ENCODE measurements at regions not wholly inside any gene's neighbourhood (a gene's known extent, or its start where the extent isn't known, plus 50 kb on each side); places are given as distances from the start of the nearest gene placed in this dataset.

GRCh38 chr15:93517176-93517575, 428.2 kb upstream of the RGMA start:
- no peak for DNase-seq

DNA sequence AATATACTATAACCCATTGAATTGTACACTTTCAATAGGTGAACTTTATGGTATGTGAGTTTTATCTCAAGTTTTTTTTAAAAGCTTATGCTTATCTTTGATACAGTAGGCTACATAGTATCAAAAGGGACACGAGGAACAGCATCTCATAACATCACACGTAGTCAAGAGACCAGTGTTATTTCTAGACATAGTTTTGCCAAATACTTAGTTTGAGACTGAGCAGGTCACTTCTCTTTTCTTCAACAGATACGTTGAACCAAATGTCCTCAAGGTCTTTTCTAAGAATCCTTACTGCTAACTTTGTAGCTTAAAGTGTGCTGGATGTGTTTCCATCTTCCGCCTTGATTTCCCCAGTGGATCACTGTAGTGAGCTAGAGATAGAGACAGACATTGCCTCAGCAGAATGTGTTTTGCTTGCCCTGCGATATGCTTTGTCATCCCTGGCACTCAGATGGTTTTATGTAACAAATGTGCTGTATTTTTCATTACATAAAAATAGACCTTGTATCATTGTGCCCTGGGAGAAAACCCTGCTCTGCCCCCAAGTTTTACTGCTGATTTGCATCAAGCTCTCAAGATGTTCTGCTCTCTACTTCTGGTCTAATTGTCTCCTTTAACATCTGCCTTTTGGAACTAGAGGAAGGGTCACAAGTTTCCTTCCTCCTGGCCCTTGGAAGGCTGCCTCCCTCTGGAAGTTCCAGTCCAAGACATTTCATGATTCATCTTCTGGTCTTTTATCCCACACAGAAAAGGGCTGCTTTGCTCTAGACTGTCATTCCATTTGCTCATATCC, 426.4 kb upstream of the RGMA start:
- DNase-seq: no peak

GRCh38 chr15:93506646-93507045, 417.6 kb upstream of the RGMA start:
- no peak for DNase-seq

DNA sequence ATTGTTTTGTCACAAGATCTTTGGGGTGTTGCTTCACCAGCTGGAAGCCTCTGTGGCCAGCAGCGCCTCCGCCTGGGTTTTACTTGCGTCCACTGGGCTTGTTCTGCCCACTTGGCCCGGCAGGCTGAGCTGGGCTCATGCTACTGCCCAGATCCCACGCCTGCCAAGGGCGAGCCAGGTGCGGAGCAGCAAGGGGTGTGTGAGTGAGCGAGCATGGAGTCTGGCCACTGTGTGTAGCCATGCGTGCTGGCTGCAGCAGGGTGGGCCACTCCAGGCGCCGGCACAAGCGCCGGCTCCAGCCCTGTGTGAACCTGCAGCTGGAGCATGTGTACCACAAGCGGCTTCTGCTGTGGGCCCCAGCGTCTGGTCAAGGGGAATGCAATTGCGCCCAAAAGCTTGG, 416.5 kb upstream of the RGMA start:
- no peak for DNase-seq

DNA sequence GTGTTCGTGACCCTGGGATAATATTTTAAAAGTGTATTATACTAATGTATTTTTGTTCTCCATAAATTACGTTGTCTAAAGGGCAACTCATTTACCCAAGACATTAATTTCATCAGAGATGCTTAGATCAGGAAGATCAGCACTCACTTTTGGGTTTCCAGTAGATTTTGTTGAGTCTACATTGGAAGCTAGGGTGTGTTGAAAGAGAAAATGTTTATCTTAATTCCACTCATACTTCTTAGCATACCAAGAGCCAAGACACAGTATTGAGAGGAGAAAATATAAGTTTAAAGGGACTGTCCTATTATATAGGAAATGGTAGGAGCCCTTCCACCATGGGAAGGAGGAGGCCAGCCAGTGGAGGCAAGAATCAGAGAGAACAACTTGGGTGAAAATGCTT, 412.9 kb upstream of the RGMA start:
- DNase-seq: no peak

DNA sequence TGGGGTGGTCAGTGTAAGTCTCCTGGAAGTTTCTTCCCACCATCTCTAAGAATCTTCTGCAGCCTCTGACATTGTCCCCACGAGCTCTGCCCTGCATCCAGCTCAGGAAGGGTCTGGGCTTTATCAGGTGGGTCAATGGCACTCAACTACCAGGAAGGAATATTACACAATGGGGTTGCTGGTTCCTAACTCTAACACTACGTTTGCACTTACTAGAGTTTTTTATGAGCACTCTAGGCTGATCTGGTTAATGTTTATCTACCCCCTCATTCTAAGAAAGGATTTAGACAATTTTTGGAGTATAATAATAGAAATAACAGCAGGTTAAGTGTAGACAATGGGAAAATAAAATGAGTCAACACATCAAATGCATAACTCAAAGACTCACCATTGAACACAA, 411.1 kb upstream of the RGMA start:
- DNase-seq: no peak

DNA sequence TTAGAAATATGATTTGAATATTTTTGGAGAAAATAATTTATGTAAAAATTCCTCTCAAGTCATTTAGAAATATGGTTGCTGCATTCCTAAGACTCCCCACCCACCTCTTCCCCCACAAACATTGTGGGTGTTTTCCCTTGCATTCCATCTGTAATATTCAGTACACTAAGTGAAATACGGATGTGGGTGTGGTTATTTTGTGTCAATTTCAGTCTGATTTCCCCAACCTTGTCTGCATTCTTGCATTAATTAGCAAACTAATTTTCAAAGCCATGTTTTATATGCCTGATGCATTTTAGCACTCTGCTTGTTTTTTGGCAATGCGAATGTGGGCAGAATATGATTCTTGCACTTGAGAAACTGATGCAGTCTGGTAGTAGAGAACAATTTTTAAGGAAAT, 408.3 kb upstream of the RGMA start:
- DNase-seq: no peak

DNA sequence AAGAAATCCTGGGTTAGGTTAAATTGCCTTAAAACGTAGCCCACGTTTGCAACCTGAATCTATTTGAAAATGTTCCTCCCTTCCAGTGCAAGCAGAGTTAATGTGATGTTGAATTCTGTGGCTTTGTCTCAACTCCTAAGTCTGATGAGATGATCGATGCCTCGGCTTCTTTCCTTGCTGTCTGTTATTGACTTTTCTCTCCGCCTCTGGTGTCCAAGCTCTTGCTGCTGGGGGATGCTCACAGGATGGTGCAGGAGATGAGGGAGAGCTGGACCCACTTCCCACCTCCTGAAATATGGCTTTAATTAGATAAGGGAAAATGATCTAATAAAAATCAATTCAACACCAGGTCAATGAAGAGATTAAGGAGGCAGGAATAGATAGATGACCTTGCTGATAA, 407.9 kb upstream of the RGMA start:
- no peak for DNase-seq

GRCh38 chr15:93495799-93496637, 407.0 kb upstream of the RGMA start:
- DNase-seq: no peak

DNA sequence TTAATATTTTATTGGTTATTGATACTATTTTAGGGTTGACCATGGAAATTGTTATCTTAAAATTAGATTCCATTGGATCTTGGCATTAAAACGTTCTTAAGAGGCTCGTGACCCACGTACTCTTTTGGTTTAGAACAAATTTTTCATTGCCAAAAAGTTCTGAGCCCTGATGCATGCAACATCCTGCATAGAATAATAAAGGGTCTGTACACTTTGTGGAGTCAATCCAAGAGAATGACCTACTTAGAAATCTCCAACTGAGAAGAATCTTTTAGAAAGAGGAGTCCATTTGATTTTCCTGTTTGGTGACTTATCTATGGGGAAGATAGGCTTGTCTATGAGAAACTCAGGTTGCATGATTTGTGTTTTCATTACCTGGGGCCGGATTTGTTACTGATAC, 404.2 kb upstream of the RGMA start:
- DNase-seq: no peak

- DNase-seq: no peak
Measured at GRCh38 chr15:93491291-93491690, 402.3 kb upstream of the RGMA start.

- DNase-seq: no peak
Measured at GRCh38 chr15:93488296-93488713, 399.3 kb upstream of the RGMA start.

DNA sequence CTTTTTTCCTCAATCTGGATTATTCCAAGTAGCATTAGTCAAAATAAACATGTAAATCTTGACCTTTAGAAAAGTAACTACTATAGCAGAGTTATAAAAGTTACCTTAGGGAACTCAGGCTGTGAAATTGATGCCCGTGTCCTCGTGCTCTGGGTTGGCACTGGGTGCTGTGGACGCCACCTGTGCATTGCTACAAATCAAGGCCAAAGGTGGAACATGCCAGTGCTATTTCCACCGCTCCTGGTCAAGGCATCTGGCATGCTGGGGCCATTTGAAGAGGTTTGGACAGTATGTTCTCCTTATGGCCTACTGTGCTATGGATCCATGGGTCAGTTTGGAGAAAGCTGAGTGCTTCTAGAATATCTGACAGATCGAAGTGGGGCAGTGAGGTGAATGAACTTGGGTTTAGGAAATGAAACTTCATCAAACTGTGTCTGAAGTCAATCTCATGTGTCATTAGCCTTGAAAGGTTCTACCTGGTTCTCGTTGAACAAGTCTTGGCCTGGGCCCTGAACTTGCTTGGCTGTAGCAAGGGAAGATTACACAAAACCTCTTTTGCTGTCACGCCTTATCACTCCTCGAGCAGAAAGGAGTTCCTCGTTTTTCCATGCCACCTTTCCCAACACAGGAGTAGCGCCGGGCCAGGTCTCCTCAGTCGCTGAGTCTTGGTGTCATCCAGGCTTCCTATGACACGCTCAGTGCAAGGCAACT, 397.6 kb upstream of the RGMA start:
- DNase-seq: no peak

DNA sequence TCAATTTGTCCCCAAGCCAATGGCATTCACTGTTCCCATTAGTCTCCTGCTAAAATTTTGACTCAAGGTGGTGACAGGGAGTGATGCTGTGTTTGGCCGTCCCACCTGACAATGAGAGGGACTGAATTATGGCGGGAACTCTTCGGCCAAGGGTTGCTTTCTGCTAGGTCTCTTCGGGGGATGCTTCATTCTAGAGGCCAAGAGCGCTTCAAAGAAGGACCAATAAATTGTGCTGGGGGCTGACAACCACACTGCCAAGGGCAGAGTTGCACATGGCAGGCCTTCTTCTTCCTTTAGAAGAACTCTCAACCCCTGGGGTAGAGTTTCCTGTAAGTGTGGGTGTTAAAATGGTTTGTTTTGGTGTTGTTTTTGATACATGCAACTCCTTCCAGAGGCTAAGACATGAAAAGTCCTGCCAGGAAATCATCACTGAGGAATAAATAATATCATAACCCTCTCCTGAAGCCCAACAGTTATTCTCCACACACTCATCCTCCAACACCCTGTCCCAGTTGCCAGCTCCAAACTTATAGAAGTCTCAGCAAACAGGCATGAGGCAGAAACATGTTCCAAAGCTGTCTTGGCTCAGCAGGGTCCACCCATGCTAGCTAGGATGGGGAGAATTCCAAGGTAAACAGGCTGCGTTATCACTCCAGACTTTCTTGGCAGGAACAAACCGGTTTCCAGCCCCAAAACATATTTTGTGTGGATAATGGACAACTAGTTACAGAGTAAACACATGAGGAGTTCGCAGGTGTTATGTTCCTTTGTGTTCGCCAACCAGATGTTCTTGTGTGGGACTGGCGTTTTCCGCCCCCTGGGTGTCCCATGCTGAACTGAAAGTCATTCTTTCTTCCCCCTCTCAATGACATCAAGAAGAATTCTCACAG, 396.7 kb upstream of the RGMA start:
- no peak for DNase-seq

DNA sequence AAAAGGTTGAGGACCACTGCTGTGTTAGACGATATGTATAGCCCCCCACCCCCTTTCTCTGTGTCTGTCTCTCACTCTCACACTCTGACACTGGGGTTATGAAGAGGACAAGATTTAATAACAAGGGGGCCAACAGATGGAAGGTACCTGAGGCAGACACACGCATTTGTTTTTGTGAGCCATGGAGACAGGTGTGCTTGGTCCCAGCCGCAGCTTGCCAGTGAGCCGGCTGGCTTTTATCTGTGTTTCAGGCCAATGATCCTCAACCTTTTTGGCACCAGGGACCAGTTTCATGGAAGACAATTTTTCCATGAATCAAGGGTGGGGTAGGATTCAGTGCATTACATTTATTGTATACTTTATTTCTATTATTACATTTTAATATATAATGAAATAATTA, 394.9 kb upstream of the RGMA start:
- DNase-seq: no peak

GRCh38 chr15:93482731-93483130, 393.7 kb upstream of the RGMA start:
- DNase-seq: no peak

DNA sequence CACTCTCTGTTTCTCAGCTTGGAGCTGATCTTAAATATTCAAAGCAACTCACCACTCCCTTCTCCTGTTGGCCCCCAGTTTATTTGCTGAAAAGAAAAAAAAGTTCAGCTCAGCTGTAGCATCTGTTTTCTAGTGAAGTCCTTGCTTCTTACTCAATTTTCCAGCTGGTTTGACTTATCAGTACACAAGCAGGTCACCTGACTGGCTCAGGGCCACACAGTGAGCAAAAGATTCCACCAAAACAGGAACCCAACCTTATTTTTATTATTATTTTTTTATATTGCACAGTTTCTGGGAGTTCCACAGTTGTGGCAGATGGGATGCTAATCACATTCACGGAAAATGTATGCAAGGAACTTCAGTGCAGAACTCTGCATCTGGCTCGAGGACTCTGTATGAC, 390.7 kb upstream of the RGMA start:
- no peak for DNase-seq

- DNase-seq: no peak
Measured at GRCh38 chr15:93478947-93479346, 389.9 kb upstream of the RGMA start.

DNA sequence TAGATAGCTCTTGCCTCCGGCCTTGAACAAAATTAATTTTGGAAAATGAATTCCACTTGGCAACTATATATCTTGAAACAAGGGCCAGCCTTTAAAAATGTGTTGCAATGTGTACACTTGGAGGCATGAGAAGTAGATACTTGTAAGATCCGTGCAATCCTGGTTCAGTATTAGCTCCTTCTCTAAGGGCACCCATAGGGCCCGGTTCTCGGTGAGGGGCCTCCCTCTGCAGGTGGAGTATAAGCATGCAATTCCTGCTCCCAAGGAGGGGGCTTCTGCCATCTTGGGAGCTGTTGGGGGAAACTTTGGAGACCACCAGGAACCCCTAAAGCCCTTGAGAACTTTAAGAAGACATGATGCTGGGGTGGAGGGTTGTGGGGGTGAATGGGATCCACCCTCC, 388.7 kb upstream of the RGMA start:
- no peak for DNase-seq

DNA sequence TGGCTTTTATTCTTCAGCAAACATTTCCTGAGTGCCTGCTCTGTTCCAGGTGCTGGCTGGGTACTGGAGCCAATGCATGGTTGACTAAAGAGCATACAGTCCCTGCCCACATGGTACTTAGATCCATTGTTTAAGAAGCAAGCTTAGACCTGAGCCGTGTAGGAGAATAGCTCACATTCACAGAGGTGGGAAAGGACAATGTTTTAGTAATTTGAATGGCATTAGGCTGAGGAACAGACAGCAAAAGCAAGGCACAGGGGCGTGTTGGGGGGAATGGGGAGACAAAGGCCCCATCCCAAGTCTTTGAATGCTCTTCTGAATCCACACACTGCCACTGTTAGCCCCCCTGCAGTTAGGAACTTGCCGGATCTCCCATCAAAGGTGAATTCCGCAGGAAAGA, 388.2 kb upstream of the RGMA start:
- DNase-seq: no peak

DNA sequence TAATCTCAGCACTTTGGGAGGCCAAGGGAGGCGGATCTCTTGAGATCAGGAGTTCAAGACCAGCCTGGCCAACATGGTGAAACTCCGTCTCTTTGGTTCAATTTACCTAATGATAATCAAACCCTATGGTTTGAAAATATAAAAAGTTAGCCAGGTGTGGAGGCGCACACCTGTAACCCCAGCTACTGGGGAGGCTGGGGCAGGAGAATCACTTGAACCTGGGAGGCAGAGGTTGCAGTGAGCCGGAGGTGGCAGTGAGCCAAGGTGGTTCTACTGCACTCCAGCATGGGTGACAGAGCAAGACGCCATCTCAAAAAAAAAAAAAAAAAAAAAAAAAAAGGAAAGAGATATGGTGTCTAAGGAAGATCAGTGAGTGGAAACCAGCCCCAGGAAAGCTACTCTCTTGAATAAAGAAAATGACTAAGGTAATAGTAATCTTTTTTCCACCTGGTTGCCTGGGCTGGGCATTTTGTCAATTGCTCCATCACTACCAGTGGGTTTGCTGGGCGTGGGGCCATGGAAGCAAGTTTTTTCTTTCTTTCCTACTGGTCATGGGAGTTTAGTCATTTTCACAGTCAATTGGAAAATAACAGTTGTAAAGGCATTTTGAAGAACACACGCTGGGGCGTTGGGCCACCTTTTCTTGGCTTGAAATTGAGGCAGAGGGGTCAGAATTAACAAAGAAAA, 387.6 kb upstream of the RGMA start:
- DNase-seq: no peak

- DNase-seq: no peak
Measured at GRCh38 chr15:93474728-93475127, 385.7 kb upstream of the RGMA start.

All from CD4-positive, alpha-beta T cell treated with Interleukin-17A for 1 hour (primary cell).